SU-DHL-6 (cell line): ENCODE measurements at regions not wholly inside any gene's neighbourhood (a gene's known extent, or its start where the extent isn't known, plus 50 kb on each side); places are given as distances from the start of the nearest gene placed in this dataset.

Experiments
- H2AFZ ChIP-seq: fragments of 200-600 bp; sonication (generic); 2 replicates; pipeline ENCODE4 v1.6.1; 2014; ENCODE audit warnings: low read depth, mild to moderate bottlenecking, moderate library complexity, mixed read lengths, antibody characterized with exemption, low read length; ENCODE audit not compliant: severe bottlenecking
- H3F3A ChIP-seq: fragments of 200-600 bp; shearing (Covaris generic); 2 replicates; pipeline ENCODE4 v1.6.0; 2016; ENCODE audit warnings: antibody characterized with exemption, mild to moderate bottlenecking; ENCODE audit not compliant: insufficient read depth
- H3K27ac ChIP-seq: fragments of 200-600 bp; sonication (generic); 2 replicates; pipeline ENCODE4 v1.5.1; 2016; ENCODE audit warnings: low read depth, mild to moderate bottlenecking, low read length, moderate library complexity, mixed read lengths
- H3K27me3 ChIP-seq: fragments of 200-600 bp; sonication (generic), shearing (Covaris generic); 2 replicates; pipeline ENCODE4 v1.6.0; 2014; ENCODE audit warnings: mild to moderate bottlenecking, low read length
- H3K36me3 ChIP-seq: fragments of 200-600 bp; sonication (generic); 2 replicates; pipeline ENCODE4 v1.6.1; 2014; ENCODE audit warnings: mild to moderate bottlenecking, low read length, mixed read lengths
- H3K4me2 ChIP-seq: fragments of 300-600, 200-600 bp; shearing (Covaris generic), sonication (generic); 2 replicates; pipeline ENCODE4 v1.6.0; 2014; ENCODE audit warnings: low read length, low read depth, mild to moderate bottlenecking; ENCODE audit not compliant: poor library complexity, severe bottlenecking
- H3K4me3 ChIP-seq: fragments of 200-600 bp; sonication (generic); 2 replicates; pipeline ENCODE4 v1.5.1; 2014; ENCODE audit warnings: antibody characterized with exemption, low read length, mild to moderate bottlenecking, mixed read lengths; ENCODE audit not compliant: insufficient read depth, poor library complexity, severe bottlenecking
- H3K79me2 ChIP-seq: fragments of 200-600 bp; sonication (generic); 2 replicates; pipeline ENCODE4 v1.6.1; 2014; ENCODE audit warnings: mild to moderate bottlenecking, low read length, moderate library complexity; ENCODE audit not compliant: insufficient read depth
- H3K9ac ChIP-seq: fragments of 200-600 bp; sonication (generic); 2 replicates; pipeline ENCODE4 v1.7.0; 2014; ENCODE audit warnings: mild to moderate bottlenecking, low read length
- H3K9me2 ChIP-seq: fragments of 200-600 bp; sonication (generic); replicated peaks from 2 replicates; pipeline ENCODE4 v1.6.1; 2014; ENCODE audit warnings: low read length; ENCODE audit not compliant: insufficient read depth
- H3K9me3 ChIP-seq: fragments of 200-600 bp; sonication (generic); 2 replicates; pipeline ENCODE4 v1.6.1; 2014; ENCODE audit warnings: low read length, mixed read lengths; ENCODE audit not compliant: insufficient read depth
- H4K20me1 ChIP-seq: fragments of 200-600 bp; sonication (generic); 2 replicates; pipeline ENCODE4 v1.6.1; 2014; ENCODE audit warnings: low read depth, mild to moderate bottlenecking, antibody characterized with exemption, low read length, moderate library complexity, mixed read lengths
- CTCF ChIP-seq: fragments of 200-600 bp; sonication (generic); IDR thresholded peaks from one replicate; pipeline ENCODE4 v1.5.1; 2017; ENCODE audit warnings: antibody characterized with exemption, mild to moderate bottlenecking, low read length, moderate library complexity; ENCODE audit not compliant: insufficient read depth, poor library complexity, severe bottlenecking
- EZH2phosphoT487 ChIP-seq: fragments of 200-600 bp; sonication (generic), shearing (Covaris generic); conservative IDR thresholded peaks from 2 replicates; pipeline ENCODE4 v1.6.1; 2018; ENCODE audit warnings: mild to moderate bottlenecking, antibody characterized with exemption, low read length, moderate library complexity, mixed read lengths

- H3K9me3 ChIP-seq = no peaks in the 10 kb centered on the region
- no peaks in the 10 kb centered on the region for H3K36me3 ChIP-seq
- H3K27ac ChIP-seq = no peak overlapping the region
- H3K9me2 ChIP-seq = no peaks in the 10 kb centered on the region
- TF ChIP-seq CTCF (peak; percentile 33), EZH2phosphoT487 (no peak)
- no peak overlapping the region for H3K4me3 ChIP-seq
- H3K9ac ChIP-seq = no peak overlapping the region
- no peak overlapping the region for H2AFZ ChIP-seq
- no peaks in the 10 kb centered on the region for H4K20me1 ChIP-seq
- H3K27me3 ChIP-seq = no peaks in the 10 kb centered on the region
- no peaks in the 10 kb centered on the region for H3F3A ChIP-seq
- no peak overlapping the region for H3K4me2 ChIP-seq
- no peaks in the 10 kb centered on the region for H3K79me2 ChIP-seq
Observed at GRCh38 chr5:53201746-53202145, 92.2 kb upstream of the MOCS2 start.

- Histone ChIP-seq H3K9ac (no peak overlapping the region), H3K27me3 (no peaks in the 10 kb centered on the region), H2AFZ (no peak overlapping the region), H3K9me3 (no peaks in the 10 kb centered on the region), H3K9me2 (no peaks in the 10 kb centered on the region), H3F3A (no peaks in the 10 kb centered on the region), H4K20me1 (no peaks in the 10 kb centered on the region), H3K36me3 (no peaks in the 10 kb centered on the region; the same call in 1 of the 2 replicates), H3K27ac (no peak overlapping the region), H3K79me2 (no peaks in the 10 kb centered on the region), H3K4me3 (no peak overlapping the region), H3K4me2 (no peak overlapping the region)
- no peak for TF ChIP-seq CTCF
Observed at GRCh38 chr5:53206562-53206961, 97.0 kb upstream of the MOCS2 start.

GRCh38 chr5:53211799-53212198 is 102.2 kb upstream of the MOCS2 start:
- H3K9ac ChIP-seq = no peak overlapping the region
- no peaks in the 10 kb centered on the region for H4K20me1 ChIP-seq
- no peaks in the 10 kb centered on the region for H3K79me2 ChIP-seq
- H3K4me3 ChIP-seq = no peak overlapping the region
- no peak overlapping the region for H3K4me2 ChIP-seq
- no peaks in the 10 kb centered on the region for H3F3A ChIP-seq
- no peak overlapping the region for H2AFZ ChIP-seq
- no peak for TF ChIP-seq CTCF
- no peak for TF ChIP-seq EZH2phosphoT487
- no peaks in the 10 kb centered on the region for H3K27me3 ChIP-seq
- H3K9me2 ChIP-seq = no peaks in the 10 kb centered on the region; the same call in 1 of the 2 replicates
- H3K36me3 ChIP-seq = no peaks in the 10 kb centered on the region; the same call in 1 of the 2 replicates
- no peaks in the 10 kb centered on the region for H3K9me3 ChIP-seq
- H3K27ac ChIP-seq = no peak overlapping the region

GRCh38 chr5:53219174-53219573 is 109.6 kb upstream of the MOCS2 start:
- no peaks in the 10 kb centered on the region; the same call in 1 of the 2 replicates for H3K9me2 ChIP-seq
- H3K27me3 ChIP-seq = no peaks in the 10 kb centered on the region
- no peak overlapping the region for H3K4me3 ChIP-seq
- no peaks in the 10 kb centered on the region for H3F3A ChIP-seq
- H3K79me2 ChIP-seq = no peaks in the 10 kb centered on the region
- no peak overlapping the region for H3K27ac ChIP-seq
- H3K36me3 ChIP-seq = no peaks in the 10 kb centered on the region
- H3K9ac ChIP-seq = no peak overlapping the region
- no peaks in the 10 kb centered on the region for H4K20me1 ChIP-seq
- no peaks in the 10 kb centered on the region for H3K9me3 ChIP-seq
- H2AFZ ChIP-seq = no peak overlapping the region
- TF ChIP-seq EZH2phosphoT487 = no peak
- TF ChIP-seq CTCF = no peak
- no peak overlapping the region for H3K4me2 ChIP-seq
